H1 (cell line): ENCODE measurements at regions not wholly inside any gene's neighbourhood (a gene's known extent, or its start where the extent isn't known, plus 50 kb on each side); places are given as distances from the start of the nearest gene placed in this dataset.

Experiments
- BCL11A ChIP-seq, 2 experiments: IDR thresholded peaks; one replicate each; pipeline ENCODE4 v1.6.1; 2011; ENCODE audit warnings: low read depth in 2 of 2, low read length in 2 of 2, mild to moderate bottlenecking in 2 of 2
- CHD7 ChIP-seq: fragments of 300-600 bp; sonication (generic); IDR thresholded peaks from 2 replicates; pipeline ENCODE4 v1.7.1; 2012; ENCODE audit warnings: low read length, moderate library complexity, mild to moderate bottlenecking, inconsistent platforms; ENCODE audit not compliant: insufficient replicate concordance
- MAX ChIP-seq: IDR thresholded peaks from 2 replicates; pipeline ENCODE4 v1.6.1; 2012; ENCODE audit warnings: inconsistent platforms
- NANOG ChIP-seq: IDR thresholded peaks from 2 replicates; pipeline ENCODE4 v1.6.1; 2011; ENCODE audit warnings: low read length, low read depth, mild to moderate bottlenecking, inconsistent platforms; ENCODE audit not compliant: insufficient read depth, poor library complexity, severe bottlenecking

- no peak for TF ChIP-seq MAX
- no peak for TF ChIP-seq BCL11A (IDR thresholded peaks at IDR 0.05; ENCODE audit: low read depth in 2 of 2, low read length in 2 of 2)
- no peak for TF ChIP-seq NANOG
- no peak for TF ChIP-seq CHD7
- TF ChIP-seq, all 59 proteins: peak for 0
Observed at GRCh38 chr2:176534798-176535466, 265.7 kb downstream of the MTX2 start (continued).
